ENCODE measurements at regions not wholly inside any gene's neighbourhood (a gene's known extent, or its start where the extent isn't known, plus 50 kb on each side); places are given as distances from the start of the nearest gene placed in this dataset.

- no peaks in the 10 kb centered on the region for H3K27me3 Mint-ChIP-seq (ENCODE audit: low read depth)
- peaks cover 18% of the 10 kb centered on the region for H3K4me1 Mint-ChIP-seq (ENCODE audit: low read depth)
- no peak for TF ChIP-seq CTCF (IDR thresholded peaks at IDR 0.05)
- H3K9me3 Mint-ChIP-seq (ENCODE audit: low read depth), result no peaks in the 10 kb centered on the region
- no peaks in the 10 kb centered on the region for H3K36me3 Mint-ChIP-seq (ENCODE audit: low read depth)
- no peak overlapping the region for H3K4me3 Mint-ChIP-seq (ENCODE audit: unreplicated experiment)
- no peak for DNase-seq (ENCODE audit: low spot score)
- no peak overlapping the region for H3K27ac Mint-ChIP-seq (ENCODE audit: unreplicated experiment)
These were observed 87.8 kb upstream of the TMEM17 start for GRCh38 chr2:62593825-62594224.

DNA sequence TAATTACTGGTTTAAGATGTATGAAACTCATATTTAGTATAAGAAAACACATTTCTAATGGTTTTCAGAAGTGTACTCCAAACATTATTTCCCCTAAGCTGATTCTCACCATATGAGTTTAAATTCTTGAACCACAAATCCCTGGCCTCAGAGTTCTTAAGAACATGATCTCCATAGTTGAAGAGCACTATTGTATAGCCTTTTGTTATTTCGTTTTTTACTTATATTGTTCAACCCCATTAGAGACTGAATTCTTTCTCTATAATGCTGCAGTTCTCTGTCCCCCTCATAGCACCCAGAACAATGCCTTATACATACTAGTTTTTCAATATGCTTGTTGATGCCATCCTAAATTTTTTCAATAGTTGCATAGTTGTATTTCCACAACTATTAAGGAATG is 85.5 kb upstream of the TMEM17 start:
- H3K4me1 Mint-ChIP-seq (ENCODE audit: low read depth), result peaks cover 23% of the 10 kb centered on the region
- H3K36me3 Mint-ChIP-seq (ENCODE audit: low read depth), result no peaks in the 10 kb centered on the region
- no peaks in the 10 kb centered on the region for H3K9me3 Mint-ChIP-seq (ENCODE audit: low read depth)
- TF ChIP-seq CTCF (IDR thresholded peaks at IDR 0.05), result no peak
- DNase-seq (ENCODE audit: low spot score), result no peak
- no peaks in the 10 kb centered on the region for H3K27me3 Mint-ChIP-seq (ENCODE audit: low read depth)
- H3K4me3 Mint-ChIP-seq (ENCODE audit: unreplicated experiment), result no peak overlapping the region
- no peak overlapping the region for H3K27ac Mint-ChIP-seq (ENCODE audit: unreplicated experiment)

- H3K27ac Mint-ChIP-seq (ENCODE audit: unreplicated experiment), result no peak overlapping the region
- TF ChIP-seq CTCF (IDR thresholded peaks at IDR 0.05), result no peak
- H3K36me3 Mint-ChIP-seq (ENCODE audit: low read depth), result no peaks in the 10 kb centered on the region
- no peaks in the 10 kb centered on the region for H3K27me3 Mint-ChIP-seq (ENCODE audit: low read depth)
- H3K9me3 Mint-ChIP-seq (ENCODE audit: low read depth), result peaks cover 2% of the 10 kb centered on the region
- no peak for DNase-seq (ENCODE audit: low spot score)
- peaks cover 17% of the 10 kb centered on the region for H3K4me1 Mint-ChIP-seq (ENCODE audit: low read depth)
- no peak overlapping the region for H3K4me3 Mint-ChIP-seq (ENCODE audit: unreplicated experiment)
These were observed 83.8 kb upstream of the TMEM17 start for GRCh38 chr2:62589691-62590356.

DNA sequence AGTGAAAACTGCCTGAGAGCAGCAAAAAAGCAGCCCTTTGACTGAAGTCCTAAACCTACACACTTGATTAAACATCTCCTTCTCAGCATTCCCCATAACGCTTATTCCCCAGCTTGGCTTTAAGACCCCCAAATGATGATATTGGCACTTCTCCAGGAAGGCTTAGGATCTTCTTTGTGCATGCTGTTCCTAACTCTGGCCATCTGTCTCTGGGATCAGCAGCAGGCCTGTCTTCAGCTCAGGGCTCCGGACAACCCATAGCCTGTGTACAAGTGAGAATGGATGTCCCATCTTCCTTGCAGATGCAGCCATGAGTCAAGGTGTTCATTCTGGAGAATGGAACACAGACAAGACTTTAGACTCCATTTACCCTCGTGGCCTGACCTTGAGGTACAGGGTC is 81.6 kb upstream of the TMEM17 start:
- Mint-ChIP-seq H3K4me1 (ENCODE audit: low read depth) (peaks cover 17% of the 10 kb centered on the region), H3K36me3 (ENCODE audit: low read depth) (peaks cover 2% of the 10 kb centered on the region), H3K27me3 (ENCODE audit: low read depth) (no peaks in the 10 kb centered on the region), H3K4me3 (ENCODE audit: unreplicated experiment) (no peak overlapping the region), H3K27ac (ENCODE audit: unreplicated experiment) (no peak overlapping the region), H3K9me3 (ENCODE audit: low read depth) (peaks cover 3% of the 10 kb centered on the region)
- TF ChIP-seq CTCF (IDR thresholded peaks at IDR 0.05), result no peak
- no peak for DNase-seq (ENCODE audit: low spot score)

GRCh38 chr2:62586981-62587380 is 81.0 kb upstream of the TMEM17 start:
- TF ChIP-seq CTCF (IDR thresholded peaks at IDR 0.05), result no peak
- no peak overlapping the region for H3K27ac Mint-ChIP-seq (ENCODE audit: unreplicated experiment)
- no peak for DNase-seq (ENCODE audit: low spot score)
- H3K9me3 Mint-ChIP-seq (ENCODE audit: low read depth), result peaks cover 6% of the 10 kb centered on the region
- no peaks in the 10 kb centered on the region for H3K27me3 Mint-ChIP-seq (ENCODE audit: low read depth)
- peaks cover 5% of the 10 kb centered on the region for H3K36me3 Mint-ChIP-seq (ENCODE audit: low read depth)
- H3K4me3 Mint-ChIP-seq (ENCODE audit: unreplicated experiment), result no peak overlapping the region
- H3K4me1 Mint-ChIP-seq (ENCODE audit: low read depth), result peaks cover 17% of the 10 kb centered on the region

Data from chondrocyte (in vitro differentiated cells).